Keratinocyte (primary cell): ENCODE measurements at regions not wholly inside any gene's neighbourhood (a gene's known extent, or its start where the extent isn't known, plus 50 kb on each side); places are given as distances from the start of the nearest gene placed in this dataset.

Experiments used
- DNase-seq: peaks from one replicate; pipeline ENCODE4 v3.0.0-alpha.2; 2011; ENCODE audit warnings: low read depth, missing footprints, low spot score
- FAIRE-seq: peaks from 2 replicates; lab custom pipeline; 2011; peaks lifted over from hg19 to GRCh38; lab: Jason Lieb, UNC
- H2AFZ ChIP-seq: 2 replicates; pipeline ENCODE4 v1.6.0; 2012; ENCODE audit warnings: low read length, control low read depth, inconsistent platforms; ENCODE audit not compliant: control insufficient read depth
- H3K27ac ChIP-seq: 2 replicates; pipeline ENCODE4 v1.5.1; 2011; ENCODE audit warnings: low read length; ENCODE audit not compliant: control insufficient read depth, insufficient read depth
- H3K27me3 ChIP-seq: 3 replicates; pipeline ENCODE4 v1.6.0; 2011; ENCODE audit warnings: low read length; ENCODE audit not compliant: control insufficient read depth, insufficient read depth; ENCODE audit errors: extremely low read depth
- H3K36me3 ChIP-seq, 2 experiments: 2 replicates in 1 of 2; 3 replicates in 1 of 2; pipeline ENCODE4 v1.5.1; 2011; ENCODE audit warnings: low read length in 2 of 2, mild to moderate bottlenecking in 1 of 2; ENCODE audit not compliant: control insufficient read depth in 2 of 2, insufficient read depth in 2 of 2; ENCODE audit errors: extremely low read depth in 1 of 2
- H3K4me1 ChIP-seq: 3 replicates; pipeline ENCODE4 v1.5.1; 2011; ENCODE audit warnings: low read length; ENCODE audit not compliant: control insufficient read depth, insufficient read depth; ENCODE audit errors: extremely low read depth
- H3K4me2 ChIP-seq: 3 replicates; pipeline ENCODE4 v1.6.0; 2011; ENCODE audit warnings: low read depth, low read length; ENCODE audit not compliant: control insufficient read depth, insufficient read depth; ENCODE audit errors: extremely low read depth
- H3K4me3 ChIP-seq, 3 experiments: fragments of 200-600 bp in 1 of 3; sonication (generic) in 1 of 3; 2 replicates in 2 of 3; 3 replicates in 1 of 3; pipeline ENCODE4 v1.5.1; 2011 to 2016; ENCODE audit warnings: low read length in 3 of 3, mild to moderate bottlenecking in 3 of 3, control low read depth in 2 of 3, inconsistent platforms in 1 of 3, low read depth in 1 of 3, mixed read lengths in 1 of 3, mixed run types in 1 of 3, moderate library complexity in 1 of 3; ENCODE audit not compliant: control insufficient read depth in 2 of 3, insufficient read depth in 2 of 3; ENCODE audit errors: extremely low read depth in 1 of 3
- H3K79me2 ChIP-seq: 2 replicates; pipeline ENCODE4 v1.6.0; 2012; ENCODE audit warnings: low read length; ENCODE audit not compliant: control insufficient read depth, insufficient read depth
- H3K9ac ChIP-seq: 3 replicates; pipeline ENCODE4 v1.6.0; 2011; ENCODE audit warnings: low read length; ENCODE audit not compliant: control insufficient read depth, insufficient read depth; ENCODE audit errors: extremely low read depth
- H3K9me1 ChIP-seq: 3 replicates; pipeline ENCODE4 v1.6.0; 2011; ENCODE audit warnings: low read length; ENCODE audit not compliant: control insufficient read depth, insufficient read depth; ENCODE audit errors: extremely low read depth
- H3K9me3 ChIP-seq: 2 replicates; pipeline ENCODE4 v1.5.1; 2012; ENCODE audit warnings: low read depth, low read length; ENCODE audit not compliant: control insufficient read depth
- H4K20me1 ChIP-seq: 3 replicates; pipeline ENCODE4 v1.6.0; 2011; ENCODE audit warnings: low read length; ENCODE audit not compliant: control insufficient read depth, insufficient read depth; ENCODE audit errors: extremely low read depth
- EZH2 ChIP-seq: IDR thresholded peaks from one replicate; pipeline ENCODE4 v1.6.1; 2012; ENCODE audit warnings: inconsistent platforms, mild to moderate bottlenecking, low read length, moderate library complexity
- dilution Hi-C: fragments of 300-500 bp; cut with MboI; formaldehyde crosslinking; loops from one replicate; pipeline ENCODE4 v1.7.0; 2020; ENCODE audit warnings: low sequenced_read_pairs; ENCODE audit not compliant: extremely low pct_ligation_motif_present
- TF ChIP-seq, protein P1 (sequence below), 3 experiments: IDR thresholded peaks in 1 of 3; conservative IDR thresholded peaks in 1 of 3; optimal IDR thresholded peaks in 1 of 3; 2 replicates in 2 of 3; 3 replicates in 1 of 3; pipeline versions ENCODE3 to v1.5.1; 2011; ENCODE audit warnings: low read length in 3 of 3, mild to moderate bottlenecking in 3 of 3, moderate library complexity in 2 of 3, control low read depth in 1 of 3, inconsistent platforms in 1 of 3; ENCODE audit not compliant: insufficient read depth in 2 of 3; ENCODE audit errors: extremely low read depth in 1 of 3

DNA sequence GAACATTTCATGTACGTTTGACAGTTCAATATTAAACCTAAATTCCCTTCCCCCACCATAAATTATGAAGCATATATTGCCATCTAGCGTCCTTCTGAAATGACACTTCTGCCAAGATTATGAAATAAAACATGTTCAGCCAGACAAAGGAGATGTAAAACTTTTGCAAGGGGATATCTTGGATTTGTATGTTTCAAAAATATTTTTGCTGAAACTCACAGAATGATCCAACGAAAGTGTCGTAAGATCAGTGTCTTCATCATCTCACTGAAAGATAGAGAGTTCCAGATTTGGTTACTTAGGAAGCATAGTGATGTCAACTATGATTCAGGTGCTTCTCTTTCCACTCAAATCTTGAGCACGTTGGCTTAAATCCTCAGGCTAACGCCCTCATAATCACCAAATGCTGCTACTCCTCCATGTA, 904.3 kb downstream of the XPNPEP1 start:
- H3K4me1 ChIP-seq = no peaks in the 10 kb centered on the region
- FAIRE-seq (no peak), DNase-seq (no peak)
- no peaks in the 10 kb centered on the region for H3K27me3 ChIP-seq
- TF ChIP-seq, protein P1, sequence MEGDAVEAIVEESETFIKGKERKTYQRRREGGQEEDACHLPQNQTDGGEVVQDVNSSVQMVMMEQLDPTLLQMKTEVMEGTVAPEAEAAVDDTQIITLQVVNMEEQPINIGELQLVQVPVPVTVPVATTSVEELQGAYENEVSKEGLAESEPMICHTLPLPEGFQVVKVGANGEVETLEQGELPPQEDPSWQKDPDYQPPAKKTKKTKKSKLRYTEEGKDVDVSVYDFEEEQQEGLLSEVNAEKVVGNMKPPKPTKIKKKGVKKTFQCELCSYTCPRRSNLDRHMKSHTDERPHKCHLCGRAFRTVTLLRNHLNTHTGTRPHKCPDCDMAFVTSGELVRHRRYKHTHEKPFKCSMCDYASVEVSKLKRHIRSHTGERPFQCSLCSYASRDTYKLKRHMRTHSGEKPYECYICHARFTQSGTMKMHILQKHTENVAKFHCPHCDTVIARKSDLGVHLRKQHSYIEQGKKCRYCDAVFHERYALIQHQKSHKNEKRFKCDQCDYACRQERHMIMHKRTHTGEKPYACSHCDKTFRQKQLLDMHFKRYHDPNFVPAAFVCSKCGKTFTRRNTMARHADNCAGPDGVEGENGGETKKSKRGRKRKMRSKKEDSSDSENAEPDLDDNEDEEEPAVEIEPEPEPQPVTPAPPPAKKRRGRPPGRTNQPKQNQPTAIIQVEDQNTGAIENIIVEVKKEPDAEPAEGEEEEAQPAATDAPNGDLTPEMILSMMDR (optimal IDR thresholded peaks at IDR 0.05 in 1 of 3, IDR thresholded peaks at IDR 0.05 in 1 of 3, conservative IDR thresholded peaks at IDR 0.05 in 1 of 3; ENCODE audit: extremely low read depth in 1 of 3, insufficient read depth in 2 of 3, low read length in 3 of 3) = no peak
- dilution Hi-C loops = no loop called here
- no peaks in the 10 kb centered on the region for H3K9me1 ChIP-seq
- no peak overlapping the region for H3K27ac ChIP-seq
- H3K79me2 ChIP-seq = no peaks in the 10 kb centered on the region
- H4K20me1 ChIP-seq = no peaks in the 10 kb centered on the region
- H3K4me3 ChIP-seq = no peak overlapping the region
- no peaks in the 10 kb centered on the region for H3K9me3 ChIP-seq
- no peaks in the 10 kb centered on the region for H3K36me3 ChIP-seq
- no peak overlapping the region for H2AFZ ChIP-seq
- no peak overlapping the region for H3K4me2 ChIP-seq
- H3K9ac ChIP-seq = no peak overlapping the region

DNA sequence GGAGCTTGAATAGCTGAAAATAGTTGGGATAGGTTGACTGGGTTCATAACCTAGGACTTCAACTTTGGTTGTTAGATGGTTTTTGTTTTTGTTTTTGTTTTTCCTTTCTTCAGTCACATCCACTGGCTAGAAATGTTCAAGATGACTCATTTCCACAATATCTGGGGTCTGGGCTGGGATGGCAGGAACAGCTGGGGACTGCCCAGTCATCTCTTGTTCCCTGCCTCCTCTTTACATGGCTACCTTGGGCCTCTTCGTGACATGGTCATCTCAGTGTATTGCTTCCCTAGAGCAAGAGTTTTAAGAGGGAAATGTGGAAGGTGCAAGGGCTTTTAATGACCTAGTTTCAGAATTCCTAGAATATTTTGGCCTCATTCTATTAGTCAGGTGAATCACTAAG, 915.8 kb downstream of the XPNPEP1 start:
- TF ChIP-seq, protein P1 (optimal IDR thresholded peaks at IDR 0.05 in 1 of 3, IDR thresholded peaks at IDR 0.05 in 1 of 3, conservative IDR thresholded peaks at IDR 0.05 in 1 of 3; ENCODE audit: extremely low read depth in 1 of 3, insufficient read depth in 2 of 3, low read length in 3 of 3) = no peak
- no peak for TF ChIP-seq EZH2
- Histone ChIP-seq H3K79me2 (no peaks in the 10 kb centered on the region), H3K4me1 (no peaks in the 10 kb centered on the region), H3K9me1 (no peaks in the 10 kb centered on the region), H2AFZ (no peak overlapping the region), H3K4me3 (no peak overlapping the region), H4K20me1 (no peaks in the 10 kb centered on the region), H3K27ac (no peak overlapping the region), H3K36me3 (no peaks in the 10 kb centered on the region), H3K4me2 (no peak overlapping the region), H3K9ac (no peak overlapping the region), H3K9me3 (no peaks in the 10 kb centered on the region), H3K27me3 (no peaks in the 10 kb centered on the region)
- dilution Hi-C loops = no loop called here
- DNase-seq (no peak), FAIRE-seq (no peak)
